ENCODE measurements at regions not wholly inside any gene's neighbourhood (a gene's known extent, or its start where the extent isn't known, plus 50 kb on each side); places are given as distances from the start of the nearest gene placed in this dataset.

GRCh38 chr9:117490199-117490598 lies 75.3 kb upstream of the ASTN2 start:
- TF ChIP-seq USF2 (IDR thresholded peaks at IDR 0.05; ENCODE audit: low read length) (no peak), CTCF (IDR thresholded peaks at IDR 0.05; ENCODE audit: control extremely low read depth in 1 of 3, insufficient read depth in 1 of 3, low read depth in 1 of 3, low read length in 3 of 3) (no peak), POLR2A (IDR thresholded peaks at IDR 0.05; ENCODE audit: control extremely low read depth in 1 of 2, low read depth in 2 of 2, low read length in 2 of 2) (no peak), CEBPB (IDR thresholded peaks at IDR 0.05; ENCODE audit: low read depth, low read length) (no peak), POLR2AphosphoS5 (IDR thresholded peaks at IDR 0.05; ENCODE audit: low read depth, low read length) (no peak), HDAC2 (IDR thresholded peaks at IDR 0.05; ENCODE audit: borderline replicate concordance in 1 of 2, low read depth in 2 of 2, low read length in 2 of 2) (no peak), MAX (IDR thresholded peaks at IDR 0.05) (no peak), ZNF274 (IDR thresholded peaks at IDR 0.05; ENCODE audit: borderline replicate concordance, extremely low read depth, low read length) (no peak), EZH2 (IDR thresholded peaks at IDR 0.05; ENCODE audit: low read depth, low read length, severe bottlenecking) (no peak), SIN3A (conservative IDR thresholded peaks at IDR 0.05 in 1 of 2, IDR thresholded peaks at IDR 0.05 in 1 of 2; ENCODE audit: low read depth in 1 of 2, low read length in 2 of 2) (no peak), ATF3 (IDR thresholded peaks at IDR 0.05; ENCODE audit: insufficient read depth, low read depth, low read length) (no peak), TBP (IDR thresholded peaks at IDR 0.05; ENCODE audit: low read depth, low read length) (no peak)
